ENCODE measurements at regions not wholly inside any gene's neighbourhood (a gene's known extent, or its start where the extent isn't known, plus 50 kb on each side); places are given as distances from the start of the nearest gene placed in this dataset.

DNA sequence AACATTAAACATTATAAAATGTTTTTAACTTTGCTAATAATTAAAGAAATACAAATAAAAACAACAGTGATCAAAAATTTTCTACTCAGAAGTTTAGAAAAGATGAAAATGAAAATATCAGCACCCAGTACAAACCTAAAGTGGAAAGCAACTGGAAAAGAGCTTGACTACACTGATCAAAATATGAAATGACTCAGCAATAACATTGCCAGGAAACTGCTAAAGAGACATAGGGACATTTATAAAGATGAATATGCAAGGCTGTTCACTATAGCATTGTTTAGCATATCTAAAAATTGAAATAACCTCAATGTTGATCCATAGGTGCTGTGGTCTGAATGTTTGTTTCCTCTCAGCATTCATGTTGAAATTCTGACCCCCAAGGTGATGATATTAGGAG lies 88.5 kb upstream of the NOCT start:
- FAIRE-seq (no peak), DNase-seq (ENCODE audit: low spot score) (no peak)

DNA sequence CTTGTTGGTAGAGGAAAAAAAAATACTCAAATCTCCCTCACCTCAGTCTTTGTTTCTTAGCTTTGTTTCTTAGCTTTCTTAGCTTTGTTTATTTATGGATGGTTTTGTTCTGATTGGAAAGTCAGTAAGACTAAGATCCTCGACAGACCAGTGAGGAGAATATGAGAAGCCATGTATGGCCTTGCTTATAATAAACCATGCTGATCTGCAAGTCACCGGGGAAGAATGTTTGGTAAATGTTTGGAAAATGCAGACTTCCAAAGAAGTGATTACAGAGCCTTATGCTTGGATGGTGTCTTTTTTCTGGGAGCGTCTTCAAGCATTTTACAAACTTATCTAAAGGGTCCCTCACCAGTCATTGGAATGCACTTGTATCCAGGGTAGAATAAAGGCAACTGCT lies 90.1 kb upstream of the NOCT start:
- no peak for DNase-seq (ENCODE audit: low spot score)
- no peak for FAIRE-seq

DNA sequence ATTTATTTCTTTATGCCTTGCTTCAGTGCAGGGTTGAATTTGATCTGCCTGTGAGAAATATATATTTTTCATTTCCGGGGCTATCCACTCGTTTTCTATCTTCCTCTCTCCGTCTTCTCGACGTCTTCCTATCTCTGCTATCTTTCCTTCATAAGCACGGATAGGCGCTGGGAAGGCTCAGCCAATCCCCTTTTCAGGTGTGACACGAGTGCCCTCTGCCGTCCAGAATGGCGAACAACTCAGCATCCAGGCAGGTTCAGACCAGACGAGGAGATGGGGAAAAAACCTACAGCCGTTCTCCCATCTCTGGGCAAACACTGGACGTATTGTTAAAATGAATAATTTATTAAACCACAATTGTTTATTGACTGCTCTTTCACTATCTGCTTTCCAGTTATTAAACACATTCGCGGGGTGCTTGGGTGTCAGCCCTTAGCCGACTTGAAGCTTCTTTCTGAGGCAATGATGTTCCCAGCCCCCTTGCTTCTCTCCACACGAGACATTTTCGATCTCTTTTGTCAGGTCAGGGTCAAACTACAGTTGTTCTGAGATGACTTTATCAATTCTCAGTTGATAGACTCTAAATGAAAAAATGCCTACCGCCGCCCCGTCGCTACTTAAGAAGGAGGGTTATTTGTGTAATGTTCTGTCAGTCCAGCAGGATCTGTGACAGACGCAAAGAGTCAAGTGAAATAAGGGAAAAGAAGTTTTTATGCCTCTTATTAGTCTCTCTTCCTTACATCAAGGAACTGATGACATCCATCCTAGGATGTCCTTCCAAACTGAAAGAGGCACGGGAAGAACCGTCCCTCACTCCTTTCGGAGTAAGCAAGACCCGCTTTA lies 96.3 kb upstream of the NOCT start:
- peak; percentile 68 for DNase-seq (ENCODE audit: low spot score)
- no peak for FAIRE-seq

DNA sequence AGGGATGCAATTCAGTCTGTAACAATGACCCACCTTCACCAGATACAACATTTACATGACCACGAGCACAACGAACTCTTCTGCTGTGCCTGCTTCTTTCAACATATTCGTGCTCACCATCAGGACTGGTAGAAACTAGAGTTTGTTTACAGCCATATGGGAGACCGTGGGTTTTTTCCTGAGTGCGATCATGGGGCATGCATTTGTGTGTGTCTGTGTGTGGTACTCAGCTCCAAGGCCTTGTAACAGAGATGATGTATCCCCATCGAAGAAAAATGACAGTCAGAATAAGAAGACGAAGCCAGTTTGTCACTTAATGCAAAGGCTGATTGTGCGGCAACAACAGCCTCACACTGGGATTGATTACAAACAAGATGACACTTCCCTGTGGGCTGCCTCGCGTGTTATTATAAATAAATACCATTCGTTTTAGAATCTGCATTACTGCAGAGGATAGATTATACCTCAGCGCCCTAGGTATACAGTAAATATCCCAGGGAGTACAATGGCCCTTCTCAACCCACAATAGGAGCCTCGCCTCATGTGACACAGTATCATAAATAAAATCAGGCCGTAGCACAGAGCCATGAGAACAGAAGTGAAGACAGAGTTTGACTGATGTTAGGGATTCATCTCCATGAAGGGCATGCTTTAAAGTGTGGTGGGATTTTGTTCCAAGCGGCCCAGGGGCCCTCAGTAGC lies 97.3 kb upstream of the NOCT start:
- DNase-seq (ENCODE audit: low spot score) (no peak), FAIRE-seq (no peak)

DNA sequence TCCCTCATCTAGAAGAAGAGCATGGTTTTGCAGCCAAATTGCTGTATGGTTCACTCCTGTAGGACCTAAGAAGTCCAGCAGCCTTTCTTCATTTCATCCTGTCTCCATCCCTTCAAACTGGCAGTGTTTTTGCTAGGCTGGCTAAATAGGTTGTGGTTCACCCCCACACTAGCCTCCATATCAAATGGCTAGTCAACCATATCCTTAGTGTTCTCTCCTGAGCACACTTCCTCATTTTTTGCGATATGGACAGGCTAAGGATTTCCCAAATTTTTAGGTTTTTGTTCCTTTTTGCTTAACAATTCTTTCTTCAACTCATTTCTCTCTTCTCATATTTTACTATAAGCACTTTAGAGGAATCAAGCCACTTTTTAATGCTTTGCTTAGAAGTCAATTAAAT lies 98.8 kb upstream of the NOCT start:
- no peak for FAIRE-seq
- no peak for DNase-seq (ENCODE audit: low spot score)

DNA sequence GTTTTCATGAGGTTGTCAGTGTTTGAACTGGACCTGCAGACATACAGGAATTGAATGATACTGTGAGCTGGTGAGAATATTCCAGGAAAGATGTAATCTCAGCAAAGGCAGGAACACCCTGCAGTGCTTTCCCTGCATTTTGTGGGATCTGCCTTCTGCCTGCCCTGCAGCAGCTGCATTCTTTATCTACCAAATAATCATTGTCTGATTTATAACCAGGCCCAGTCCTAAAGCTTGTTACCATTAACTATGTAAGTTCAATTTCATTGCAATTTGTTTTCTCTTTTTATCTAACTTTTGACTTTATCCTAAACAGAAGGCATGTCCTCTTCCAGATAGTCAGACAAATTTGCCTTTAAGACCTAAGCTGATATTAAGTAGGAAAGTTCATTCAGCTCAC lies 99.8 kb upstream of the NOCT start:
- FAIRE-seq = no peak

DNA sequence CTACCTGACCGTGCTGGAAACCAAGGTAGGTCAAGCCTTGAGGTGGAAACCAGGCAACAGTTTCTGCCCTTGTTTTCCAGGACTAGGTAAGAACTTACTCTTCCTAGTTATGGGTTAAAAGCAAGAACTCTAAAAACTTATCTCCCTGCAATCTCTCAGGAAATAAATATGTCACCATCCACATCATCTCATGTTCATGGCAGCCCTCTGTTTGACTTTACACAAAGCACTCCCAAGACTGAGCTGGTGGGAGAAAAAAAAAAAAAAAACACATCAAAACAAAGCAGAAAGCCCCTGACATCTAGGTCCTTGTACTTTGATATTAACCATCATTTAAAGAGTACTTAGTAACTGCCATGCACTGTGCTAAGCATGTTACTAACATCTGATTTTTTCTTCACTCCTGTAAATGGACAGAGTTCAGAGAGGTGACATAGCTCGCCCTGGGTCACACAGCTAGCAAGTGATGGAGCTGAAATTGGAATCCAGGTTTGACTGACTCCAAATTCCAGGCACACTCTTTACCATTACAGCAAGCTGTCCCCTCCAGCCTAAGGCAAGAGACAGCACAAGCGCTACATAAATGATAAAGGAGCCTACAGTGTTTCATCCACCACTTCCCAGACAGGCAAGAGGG lies 102.8 kb upstream of the NOCT start:
- DNase-seq (ENCODE audit: low spot score) (no peak), FAIRE-seq (no peak)

More for the DNA sequence above, 99.8 kb upstream of the NOCT start:
- no peak for DNase-seq (ENCODE audit: low spot score)

DNA sequence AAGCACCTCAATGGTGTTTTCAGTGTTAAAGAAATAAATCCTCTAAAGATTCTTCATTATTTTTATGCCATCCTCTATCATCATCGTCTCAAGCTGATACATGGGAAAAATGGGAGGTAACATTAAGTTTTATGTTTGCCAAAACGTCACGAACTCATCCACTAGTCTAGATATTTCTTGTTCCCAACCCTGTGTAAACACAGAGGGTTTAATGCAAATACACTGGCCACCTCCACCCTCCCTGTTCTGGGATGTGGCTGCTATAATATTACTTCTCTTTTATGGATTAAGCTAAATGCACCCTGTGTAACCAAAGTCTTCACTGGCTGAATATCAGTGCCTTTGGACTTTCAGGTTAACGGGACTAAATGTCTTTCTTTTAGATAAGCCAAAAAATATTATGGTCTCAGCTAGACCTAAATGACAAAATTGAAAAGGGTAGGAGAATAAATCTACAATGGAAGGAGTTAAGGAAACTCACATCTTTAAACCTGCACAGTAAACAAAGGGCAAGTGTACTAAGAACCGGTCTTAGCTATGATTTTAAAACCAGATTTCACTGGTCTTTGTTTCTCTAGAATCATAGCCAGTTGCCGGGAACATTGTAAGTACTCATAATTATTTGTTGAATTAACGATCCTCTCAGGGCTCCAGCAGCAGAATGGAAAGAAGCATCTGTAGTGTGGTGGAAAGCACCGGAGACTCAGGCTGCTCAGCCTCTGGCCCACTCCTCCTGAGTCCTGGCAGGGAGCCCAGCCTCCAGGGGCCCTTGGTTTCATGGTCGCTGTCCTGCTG lies 103.5 kb upstream of the NOCT start:
- no peak for FAIRE-seq
- no peak for DNase-seq (ENCODE audit: low spot score)

DNA sequence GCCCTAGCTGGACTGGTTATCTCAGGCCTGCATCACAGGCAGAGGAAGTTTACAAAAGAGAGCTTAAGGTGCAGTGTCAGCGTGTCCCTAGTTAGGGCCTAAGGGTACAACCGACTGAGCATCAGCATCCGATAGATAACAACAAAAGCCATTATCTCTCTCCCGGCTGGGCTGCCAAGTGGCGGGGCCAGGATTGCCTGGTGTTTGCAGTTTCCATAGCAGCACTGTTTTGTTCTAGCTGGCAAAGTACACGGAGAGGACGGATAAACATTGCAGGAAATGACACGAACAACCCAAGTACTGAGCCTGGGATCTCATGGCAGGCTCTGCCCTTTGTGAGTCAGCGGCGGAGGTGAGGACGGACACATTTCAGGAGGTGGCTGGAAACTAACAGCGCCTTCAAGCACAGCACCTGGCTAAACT lies 104.7 kb upstream of the NOCT start:
- DNase-seq (ENCODE audit: low spot score) = peak; percentile 28
- FAIRE-seq = no peak

DNA sequence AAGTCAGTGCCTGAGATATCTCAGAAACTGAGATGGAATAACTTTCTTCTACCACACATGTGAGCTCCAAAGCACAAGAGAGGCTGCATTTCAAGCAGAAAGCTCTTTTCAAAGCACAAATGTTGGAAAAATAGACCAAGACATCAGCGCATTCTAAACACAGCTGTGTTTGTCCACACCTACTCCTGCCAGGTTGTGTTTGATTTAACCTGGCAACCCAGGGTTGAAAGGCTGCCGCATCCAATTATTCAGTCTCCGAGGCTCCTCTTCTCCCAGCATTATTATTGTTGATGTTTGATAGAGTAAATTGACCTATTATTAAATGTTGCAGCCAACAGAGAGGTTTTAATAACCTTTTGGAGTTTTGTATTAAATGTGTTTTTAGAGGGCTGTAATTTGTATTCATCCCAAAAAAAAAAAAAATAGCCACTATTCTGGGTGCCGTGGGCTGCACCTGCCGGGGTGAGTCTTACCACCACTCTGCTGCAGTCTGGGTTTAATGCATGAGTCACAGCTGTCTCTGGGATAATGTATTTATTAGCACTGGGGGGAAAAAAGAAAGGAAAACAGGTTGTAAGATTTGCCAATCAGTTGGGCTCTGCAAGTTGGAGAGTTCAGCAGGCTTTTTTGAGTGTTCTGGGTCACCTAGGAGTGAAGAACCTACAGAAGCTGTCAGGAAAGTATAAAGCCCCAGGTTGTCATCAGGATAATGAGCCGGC lies 105.2 kb upstream of the NOCT start:
- DNase-seq (ENCODE audit: low spot score) (peak; percentile 31), FAIRE-seq (no peak)

DNA sequence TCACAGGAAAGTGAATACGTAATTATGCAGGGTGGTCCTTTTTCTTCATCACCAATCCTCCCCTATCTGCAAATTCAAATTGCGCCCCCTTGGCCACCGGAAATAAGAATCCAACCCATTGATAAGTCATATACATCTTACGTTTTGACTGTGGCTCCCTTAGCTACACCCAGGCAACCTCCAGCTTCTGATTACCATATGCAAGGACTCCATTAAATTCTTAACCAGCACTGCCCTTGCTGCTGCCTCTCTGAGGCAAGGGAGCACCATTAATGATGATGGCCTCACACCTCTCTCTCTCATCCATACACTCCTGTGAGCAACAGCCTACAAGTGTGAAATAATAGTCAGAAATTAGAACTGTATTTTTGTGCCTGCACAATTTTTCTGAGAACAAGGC lies 106.0 kb upstream of the NOCT start:
- FAIRE-seq (no peak), DNase-seq (ENCODE audit: low spot score) (no peak)

DNA sequence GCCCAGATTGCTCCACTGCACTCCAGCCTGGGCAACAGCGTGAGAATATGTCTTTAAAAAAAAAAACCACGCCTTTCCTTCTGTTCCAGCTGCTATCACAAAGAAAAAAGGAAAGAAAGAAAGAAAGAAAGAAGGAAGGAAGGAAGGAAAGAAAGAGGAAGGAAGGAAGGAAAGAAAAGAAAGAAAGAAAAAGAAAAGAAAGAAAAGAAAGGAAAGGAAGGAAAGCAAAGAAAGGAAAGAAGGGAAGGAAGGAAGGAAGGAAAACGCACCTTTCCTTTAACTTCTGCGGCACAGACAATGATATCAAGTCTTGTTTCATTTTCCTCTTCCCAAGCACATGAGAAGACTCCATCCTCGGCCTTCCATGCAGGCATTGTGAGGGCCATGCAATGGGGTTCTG lies 107.4 kb upstream of the NOCT start:
- DNase-seq (ENCODE audit: low spot score) (no peak), FAIRE-seq (no peak)

DNA sequence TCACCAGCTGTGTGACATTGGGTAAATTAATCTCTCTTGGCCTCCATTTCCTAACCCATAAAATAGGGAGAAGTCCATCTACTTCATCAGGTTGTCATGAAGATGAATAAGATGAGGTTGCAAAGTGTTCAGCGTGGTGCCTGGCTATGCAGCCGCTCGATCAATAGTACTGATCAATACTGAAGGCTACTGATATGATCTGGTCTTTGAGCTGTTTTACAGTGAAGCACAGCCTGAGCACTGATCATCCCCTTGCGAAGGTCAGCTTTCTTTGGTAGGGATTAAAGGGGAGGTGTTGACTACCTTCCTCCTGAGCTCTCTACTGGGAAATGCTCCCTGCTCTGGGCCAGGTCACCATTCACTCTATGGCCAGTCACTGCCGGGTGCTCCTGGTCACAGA lies 108.4 kb upstream of the NOCT start:
- FAIRE-seq = no peak

DNA sequence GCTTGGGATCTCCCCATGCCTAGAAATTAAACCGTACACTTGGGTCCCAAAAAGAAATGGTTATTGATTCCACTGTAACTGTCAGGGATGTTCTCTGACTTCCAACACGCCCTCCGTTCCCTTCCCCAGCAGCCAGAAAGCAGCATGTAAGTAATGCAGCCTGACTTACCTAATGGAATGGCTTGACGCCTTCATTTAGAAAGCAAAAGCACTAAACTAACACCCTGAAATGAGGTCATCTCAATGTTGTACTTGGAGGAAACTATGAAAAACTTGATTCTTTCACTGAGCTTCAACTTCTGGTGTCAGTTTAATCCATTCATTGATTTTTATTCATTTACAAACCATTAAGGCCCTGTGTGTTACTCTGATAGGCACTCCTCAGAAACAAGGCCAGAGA lies 110.8 kb upstream of the NOCT start:
- FAIRE-seq (no peak), DNase-seq (ENCODE audit: low spot score) (no peak)

More for the DNA sequence above, 108.4 kb upstream of the NOCT start:
- DNase-seq (ENCODE audit: low spot score) = no peak

DNA sequence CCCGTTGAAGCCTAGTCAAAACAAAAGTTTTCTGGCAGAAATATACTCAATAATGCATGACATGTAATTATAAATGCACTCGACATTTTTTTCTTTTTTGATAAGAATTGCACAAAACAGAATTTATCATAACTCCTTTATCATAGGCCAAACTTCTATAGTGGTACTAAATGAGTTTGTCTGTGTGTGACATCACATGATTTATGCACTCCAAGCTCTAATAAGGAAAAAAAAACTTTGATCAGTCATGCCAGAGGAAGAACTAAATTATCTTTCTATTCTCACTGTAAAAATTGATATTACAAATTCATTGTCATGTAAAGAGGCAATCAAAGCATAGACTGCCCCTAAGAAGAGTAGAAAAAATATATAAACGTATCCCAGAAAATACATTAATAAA lies 112.4 kb upstream of the NOCT start:
- FAIRE-seq (no peak), DNase-seq (ENCODE audit: low spot score) (no peak)

DNA sequence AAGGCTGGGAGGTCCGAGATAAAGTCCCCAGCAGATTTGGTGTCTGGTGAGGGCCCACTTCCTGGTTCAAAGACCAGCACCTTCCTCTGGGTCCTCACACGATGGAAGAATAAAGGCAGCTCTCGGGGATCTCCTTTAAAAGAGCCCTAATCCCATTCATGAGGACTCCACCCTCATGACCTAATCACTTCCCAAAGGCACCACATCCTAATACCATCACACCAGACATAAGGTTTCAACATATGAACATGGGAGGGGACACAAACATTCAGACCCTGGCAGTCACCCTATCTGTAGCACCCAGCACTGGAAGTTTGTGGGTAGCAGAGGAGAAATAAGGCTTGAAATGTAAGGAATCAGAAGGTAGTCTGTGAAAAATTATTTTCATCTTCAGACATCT lies 112.9 kb upstream of the NOCT start:
- FAIRE-seq (no peak), DNase-seq (ENCODE audit: low spot score) (no peak)

DNA sequence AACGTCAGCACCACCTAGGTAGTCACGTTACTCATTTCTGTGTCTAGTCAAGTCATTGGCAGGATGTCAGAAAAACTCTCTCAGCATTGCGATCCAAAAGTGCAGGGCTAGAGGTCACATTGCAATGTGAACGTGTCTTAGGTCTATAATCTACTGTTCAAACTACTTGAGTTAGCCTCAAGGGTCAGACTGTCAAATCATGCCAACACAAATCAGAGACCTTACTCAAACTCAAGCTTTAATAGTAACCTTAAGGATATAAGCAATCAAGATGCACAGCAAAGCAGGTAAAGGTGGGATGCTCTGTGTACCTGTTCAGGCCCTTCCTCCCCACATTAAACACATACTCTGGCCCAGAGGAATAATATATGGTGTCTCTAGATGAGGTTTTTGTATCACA lies 114.4 kb upstream of the NOCT start:
- DNase-seq (ENCODE audit: low spot score) = no peak
- FAIRE-seq = no peak

DNA sequence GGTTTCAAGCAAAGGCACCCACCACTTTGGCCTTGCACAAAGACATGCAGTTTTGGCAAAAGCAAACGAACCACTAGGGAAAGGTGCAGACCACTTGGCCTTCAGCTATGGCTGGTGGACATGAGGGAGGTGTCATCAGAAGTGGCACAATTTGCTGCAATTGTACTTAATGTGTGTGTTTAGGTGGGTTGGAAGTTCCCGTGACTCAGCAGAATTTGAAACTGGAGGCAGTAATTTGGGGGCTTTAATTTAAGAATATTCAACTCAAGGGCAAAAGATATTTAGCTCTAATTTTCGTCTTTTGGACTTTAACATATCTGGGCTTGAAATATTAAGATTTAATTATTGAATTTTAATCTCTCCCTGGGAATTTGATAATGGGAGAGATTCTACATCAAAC lies 115.6 kb upstream of the NOCT start:
- no peak for FAIRE-seq
- no peak for DNase-seq (ENCODE audit: low spot score)

DNA sequence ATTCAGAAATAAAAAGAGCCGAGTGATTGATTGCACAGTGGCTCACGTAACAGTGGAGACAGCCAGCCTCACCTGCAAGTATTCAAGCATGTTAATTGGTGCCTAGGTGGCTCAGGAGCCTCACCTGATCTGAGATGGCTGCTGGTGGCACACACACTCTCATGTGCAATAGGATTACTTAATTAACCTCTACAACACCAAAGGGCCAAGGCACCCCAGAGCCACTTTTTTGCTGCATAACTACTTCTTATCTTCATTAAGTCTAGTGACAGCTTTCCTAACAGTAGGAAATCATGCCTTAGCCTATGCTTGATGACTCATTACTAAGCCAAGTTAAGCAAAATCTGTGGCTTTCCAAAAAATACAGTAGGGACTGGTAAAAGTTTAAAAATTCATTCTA lies 117.3 kb upstream of the NOCT start:
- FAIRE-seq = no peak
- DNase-seq (ENCODE audit: low spot score) = no peak

DNA sequence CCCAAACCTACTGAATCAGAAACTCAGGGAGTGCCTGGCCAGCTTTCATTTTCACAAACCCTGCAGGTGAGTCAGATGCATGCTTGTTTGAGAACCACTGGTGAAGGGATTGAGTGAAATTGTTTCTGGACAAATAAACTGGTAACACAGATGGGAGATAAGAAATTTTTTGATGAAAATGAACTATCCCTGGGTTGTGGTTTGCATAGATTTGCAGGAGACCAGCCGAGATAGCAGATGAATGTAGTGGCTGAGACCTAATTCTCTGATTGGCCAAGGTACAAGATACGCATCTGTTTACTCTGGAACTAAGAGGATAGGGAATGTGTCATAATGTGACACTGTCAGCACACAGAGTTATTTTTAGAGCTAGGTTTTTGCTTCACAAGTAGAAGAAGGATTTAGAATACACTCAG lies 117.8 kb upstream of the NOCT start:
- peak; percentile 20 for DNase-seq (ENCODE audit: low spot score)
- FAIRE-seq = no peak

DNA sequence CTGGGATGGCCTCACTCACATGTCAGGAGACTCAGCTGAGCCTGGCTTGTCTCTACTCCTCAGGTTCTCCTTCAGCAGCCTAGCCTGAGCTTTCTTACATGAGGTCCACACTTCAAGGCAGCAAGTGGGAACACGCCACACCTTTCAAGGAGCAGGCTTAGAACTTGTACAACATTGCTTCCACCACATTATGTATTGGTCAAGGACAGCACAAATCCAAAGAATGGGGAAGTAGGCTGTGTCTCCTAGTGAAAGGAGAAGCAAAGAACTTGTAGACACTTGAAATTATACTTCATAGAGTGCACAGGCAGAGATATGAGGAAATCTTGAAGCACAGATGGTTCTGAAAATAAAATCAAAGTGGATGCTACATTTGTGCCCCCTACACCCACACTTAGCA lies 120.9 kb upstream of the NOCT start:
- FAIRE-seq (no peak), DNase-seq (ENCODE audit: low spot score) (no peak)

Data from urothelium cell line (cell line).